Epithelial cell of prostate (primary cell): ENCODE measurements at regions not wholly inside any gene's neighbourhood (a gene's known extent, or its start where the extent isn't known, plus 50 kb on each side); places are given as distances from the start of the nearest gene placed in this dataset.
A peak's percentile ranks its signal among the peaks of the same experiment; 100 is the strongest.
"Not testable (repeated sequence)": the region's sequence is repeated elsewhere in the genome, so short reads cannot be mapped to it uniquely, and the experiment has no call there.

Source experiments
- DNase-seq: peaks from one replicate; pipeline ENCODE4 v3.0.0-alpha.2; 2011; ENCODE audit warnings: low read depth, low spot score
- H3K27ac ChIP-seq: fragments of 450-650 bp; 2 replicates; pipeline ENCODE4 v1.5.1; 2017; ENCODE audit warnings: mild to moderate bottlenecking

GRCh38 chr5:143547342-143547741 is 143.9 kb upstream of the NR3C1 start:
- H3K27ac ChIP-seq: no peak overlapping the region
- no peak for DNase-seq

GRCh38 chr5:143546394-143546793 is 142.9 kb upstream of the NR3C1 start:
- H3K27ac ChIP-seq: no peak overlapping the region
- no peak for DNase-seq

GRCh38 chr5:143544606-143545005 is 141.1 kb upstream of the NR3C1 start:
- H3K27ac ChIP-seq: no peak overlapping the region
- DNase-seq: no peak

GRCh38 chr5:143543358-143544255 is 140.1 kb upstream of the NR3C1 start:
- no peak for DNase-seq
- H3K27ac ChIP-seq: peak overlapping the region; percentile 27

GRCh38 chr5:143542798-143543144 is 139.3 kb upstream of the NR3C1 start:
- no peak for DNase-seq
- peak overlapping the region; percentile 37 for H3K27ac ChIP-seq

GRCh38 chr5:143541943-143542797 is 138.7 kb upstream of the NR3C1 start:
- DNase-seq: no peak
- peak overlapping the region; percentile 37 for H3K27ac ChIP-seq

- H3K27ac ChIP-seq: no peak overlapping the region
- DNase-seq: no peak
Measured at GRCh38 chr5:143539742-143540141, 136.3 kb upstream of the NR3C1 start.

GRCh38 chr5:143537056-143537455 is 133.6 kb upstream of the NR3C1 start:
- DNase-seq: no peak
- H3K27ac ChIP-seq: peak overlapping the region; percentile 71

GRCh38 chr5:143536364-143536763 is 132.9 kb upstream of the NR3C1 start:
- DNase-seq: no peak
- peak overlapping the region; percentile 71 for H3K27ac ChIP-seq

- no peak for DNase-seq
- no peak overlapping the region for H3K27ac ChIP-seq
Measured at GRCh38 chr5:143534761-143535154, 131.3 kb upstream of the NR3C1 start.

GRCh38 chr5:143533978-143534760 is 130.7 kb upstream of the NR3C1 start:
- no peak overlapping the region for H3K27ac ChIP-seq
- DNase-seq: no peak

- H3K27ac ChIP-seq: no peak overlapping the region
- no peak for DNase-seq
Measured at GRCh38 chr5:143533475-143533874, 130.0 kb upstream of the NR3C1 start.

- DNase-seq: no peak
- H3K27ac ChIP-seq: no peak overlapping the region
Measured at GRCh38 chr5:143527808-143528207, 124.3 kb upstream of the NR3C1 start.

GRCh38 chr5:143525176-143525575 is 121.7 kb upstream of the NR3C1 start:
- DNase-seq: no peak
- H3K27ac ChIP-seq: no peak overlapping the region

- no peak for DNase-seq
- no peak overlapping the region for H3K27ac ChIP-seq
Measured at GRCh38 chr5:143524338-143524945, 121.0 kb upstream of the NR3C1 start.

- H3K27ac ChIP-seq: no peak overlapping the region
- DNase-seq: no peak
Measured at GRCh38 chr5:143521846-143522400, 118.4 kb upstream of the NR3C1 start.

GRCh38 chr5:143521141-143521540 is 117.7 kb upstream of the NR3C1 start:
- DNase-seq: no peak
- no peak overlapping the region for H3K27ac ChIP-seq

- H3K27ac ChIP-seq, DNase-seq: not testable (repeated sequence)
Measured at GRCh38 chr5:143519215-143519614, 115.7 kb upstream of the NR3C1 start.

GRCh38 chr5:143517824-143518223 is 114.3 kb upstream of the NR3C1 start:
- DNase-seq, H3K27ac ChIP-seq: not testable (repeated sequence)

GRCh38 chr5:143516249-143516648 is 112.8 kb upstream of the NR3C1 start:
- DNase-seq: no peak
- no peak overlapping the region for H3K27ac ChIP-seq
